LNCAP (cell line): ENCODE measurements at regions not wholly inside any gene's neighbourhood (a gene's known extent, or its start where the extent isn't known, plus 50 kb on each side); places are given as distances from the start of the nearest gene placed in this dataset.

ENCODE experiments used
- CTCF ChIP-seq: fragments of 450-650 bp; IDR thresholded peaks from 2 replicates; pipeline ENCODE4 v1.5.1; 2017; ENCODE audit warnings: mild to moderate bottlenecking

GRCh38 chrX:45447331-45447730 lies 246.7 kb upstream of the DIPK2B start:
- no peak for TF ChIP-seq CTCF

- no peak for TF ChIP-seq CTCF
These were observed 245.2 kb upstream of the DIPK2B start for GRCh38 chrX:45445745-45446412.

GRCh38 chrX:45437186-45437585 lies 236.5 kb upstream of the DIPK2B start:
- no peak for TF ChIP-seq CTCF

- TF ChIP-seq CTCF = no peak
These were observed 234.8 kb upstream of the DIPK2B start for GRCh38 chrX:45435481-45435880.

- no peak for TF ChIP-seq CTCF
These were observed 233.6 kb upstream of the DIPK2B start for GRCh38 chrX:45434231-45434630.

GRCh38 chrX:45428831-45429230 lies 228.2 kb upstream of the DIPK2B start:
- TF ChIP-seq CTCF = no peak

- no peak for TF ChIP-seq CTCF
These were observed 223.7 kb upstream of the DIPK2B start for GRCh38 chrX:45424326-45424725.
